WTC11 (cell line): ENCODE measurements at regions not wholly inside any gene's neighbourhood (a gene's known extent, or its start where the extent isn't known, plus 50 kb on each side); places are given as distances from the start of the nearest gene placed in this dataset.

Experiments used
- ATAC-seq: fragments of 200-7000 bp; cut with Tn5 transposase; 2 replicates; pipeline ENCODE4 v1.10.0; 2021; ENCODE audit warnings: mild to moderate bottlenecking, moderate library complexity
- CTCF ChIA-PET: fragments of 300-600 bp; sonication (Branson Sonifier 250); formaldehyde crosslinking; loops from one replicate; lab custom pipeline; 2021; ENCODE audit warnings: antibody characterized with exemption; lab: Charles Lee
- POLR2A ChIA-PET: fragments of 350-600 bp; sonication (Branson Sonifier 250); formaldehyde crosslinking; loops from one replicate; lab custom pipeline; 2021; ENCODE audit warnings: antibody characterized with exemption; lab: Charles Lee
- DNase-seq: peaks from one replicate; pipeline ENCODE4 v3.0.0; 2021; ENCODE audit warnings: low spot score
- H3K27ac Mint-ChIP-seq: 2 replicates; pipeline ENCODE4 v1.8.0; 2021; ENCODE audit warnings: mixed read lengths
- H3K27me3 Mint-ChIP-seq: 2 replicates; pipeline ENCODE4 v1.8.0; 2021; ENCODE audit warnings: low read depth, mild to moderate bottlenecking, moderate library complexity, mixed read lengths
- H3K36me3 Mint-ChIP-seq: 2 replicates; pipeline ENCODE4 v1.8.0; 2021; ENCODE audit warnings: mixed read lengths
- H3K4me1 Mint-ChIP-seq: 2 replicates; pipeline ENCODE4 v1.8.0; 2022; ENCODE audit warnings: mixed read lengths
- H3K4me3 Mint-ChIP-seq: 2 replicates; pipeline ENCODE4 v1.8.0; 2021; ENCODE audit warnings: mild to moderate bottlenecking, moderate library complexity, mixed read lengths
- H3K9me3 Mint-ChIP-seq: 2 replicates; pipeline ENCODE4 v1.8.0; 2021; ENCODE audit warnings: mixed read lengths
- ATF1 ChIP-seq: sonication (generic); formaldehyde crosslinking; IDR thresholded peaks from 2 replicates; pipeline ENCODE4 v1.8.1; 2023; ENCODE audit warnings: mild to moderate bottlenecking, moderate library complexity, missing genetic modification reagents
- CREM ChIP-seq: sonication (generic); formaldehyde crosslinking; IDR thresholded peaks from 2 replicates; pipeline ENCODE4 v1.8.1; 2022; ENCODE audit warnings: mild to moderate bottlenecking, missing genetic modification reagents, moderate library complexity
- ESRRA ChIP-seq: sonication (generic); formaldehyde crosslinking; IDR thresholded peaks from 2 replicates; pipeline ENCODE4 v1.8.1; 2022; ENCODE audit warnings: mild to moderate bottlenecking, missing genetic modification reagents, borderline replicate concordance
- IRF2 ChIP-seq: sonication (generic); formaldehyde crosslinking; IDR thresholded peaks from 2 replicates; pipeline ENCODE4 v1.8.0; 2022; ENCODE audit warnings: low read depth, missing genetic modification reagents, borderline replicate concordance
- JUN ChIP-seq: sonication (generic); formaldehyde crosslinking; IDR thresholded peaks from 2 replicates; pipeline ENCODE4 v1.8.0; 2023; ENCODE audit warnings: mild to moderate bottlenecking, missing genetic modification reagents
- MYBL2 ChIP-seq: sonication (generic); formaldehyde crosslinking; IDR thresholded peaks from 2 replicates; pipeline ENCODE4 v1.8.1; 2023; ENCODE audit warnings: mild to moderate bottlenecking, moderate library complexity, missing genetic modification reagents
- NR3C1 ChIP-seq: sonication (generic); formaldehyde crosslinking; conservative IDR thresholded peaks from 2 replicates; pipeline ENCODE4 v1.8.1; 2023; ENCODE audit warnings: low read depth, mild to moderate bottlenecking, missing genetic modification reagents
- PRRX2 ChIP-seq: fragments of 250-450 bp; sonication (Bioruptor Pico); IDR thresholded peaks from 2 replicates; pipeline ENCODE4 v1.8.0; 2021; ENCODE audit warnings: mild to moderate bottlenecking
- RELA ChIP-seq: sonication (generic); formaldehyde crosslinking; IDR thresholded peaks from 2 replicates; pipeline ENCODE4 v1.8.1; 2022; ENCODE audit warnings: missing genetic modification reagents, mild to moderate bottlenecking, borderline replicate concordance
- SMAD3 ChIP-seq: sonication (generic); formaldehyde crosslinking; IDR thresholded peaks from 2 replicates; pipeline ENCODE4 v1.8.0; 2022; ENCODE audit warnings: missing genetic modification reagents, mild to moderate bottlenecking, borderline replicate concordance
- SP1 ChIP-seq: sonication (generic); formaldehyde crosslinking; conservative IDR thresholded peaks from 2 replicates; pipeline ENCODE4 v1.8.1; 2022; ENCODE audit warnings: missing genetic modification reagents
- TEAD1 ChIP-seq: sonication (generic); formaldehyde crosslinking; IDR thresholded peaks from 2 replicates; pipeline ENCODE4 v1.8.0; 2022; ENCODE audit warnings: mild to moderate bottlenecking, missing genetic modification reagents
- TEAD4 ChIP-seq: sonication (generic); formaldehyde crosslinking; IDR thresholded peaks from 2 replicates; pipeline ENCODE4 v1.8.0; 2022; ENCODE audit warnings: mild to moderate bottlenecking, missing genetic modification reagents
- ZBTB21 ChIP-seq: sonication (generic); formaldehyde crosslinking; IDR thresholded peaks from 2 replicates; pipeline ENCODE4 v1.8.1; 2023; ENCODE audit warnings: mild to moderate bottlenecking, missing genetic modification reagents, borderline replicate concordance
- ZNF232 ChIP-seq: sonication (generic); formaldehyde crosslinking; IDR thresholded peaks from 2 replicates; pipeline ENCODE4 v1.8.0; 2022; ENCODE audit warnings: mild to moderate bottlenecking, missing genetic modification reagents
- ZNF317 ChIP-seq: sonication (generic); formaldehyde crosslinking; IDR thresholded peaks from 2 replicates; pipeline ENCODE4 v1.8.1; 2023; ENCODE audit warnings: low read depth, mild to moderate bottlenecking, moderate library complexity, missing genetic modification reagents, borderline replicate concordance
- TF ChIP-seq, protein P1 (sequence below): sonication (generic); formaldehyde crosslinking; IDR thresholded peaks from 2 replicates; pipeline ENCODE4 v1.8.1; 2023; ENCODE audit warnings: mild to moderate bottlenecking, missing genetic modification reagents
- TF ChIP-seq, protein P2 (sequence below): sonication (generic); formaldehyde crosslinking; IDR thresholded peaks from 2 replicates; pipeline ENCODE4 v1.8.0; 2022; ENCODE audit warnings: mild to moderate bottlenecking, missing genetic modification reagents
- TF ChIP-seq, protein P3 (sequence below): fragments of 250-450 bp; sonication (Bioruptor Pico); IDR thresholded peaks from 2 replicates; pipeline ENCODE4 v1.9.0; 2021; ENCODE audit warnings: mild to moderate bottlenecking, borderline replicate concordance
- TF ChIP-seq, protein P4 (sequence below): sonication (generic); formaldehyde crosslinking; IDR thresholded peaks from 2 replicates; pipeline ENCODE4 v1.8.0; 2023; ENCODE audit warnings: missing genetic modification reagents
- TF ChIP-seq, protein P5 (sequence below): sonication (generic); formaldehyde crosslinking; IDR thresholded peaks from 2 replicates; pipeline ENCODE4 v1.8.0; 2022; ENCODE audit warnings: missing genetic modification reagents
- TF ChIP-seq, protein P6 (sequence below): sonication (generic); formaldehyde crosslinking; IDR thresholded peaks from 2 replicates; pipeline ENCODE4 v1.8.1; 2022; ENCODE audit warnings: low read depth, mild to moderate bottlenecking, moderate library complexity, missing genetic modification reagents, borderline replicate concordance
- TF ChIP-seq, protein P7 (sequence below): sonication (generic); formaldehyde crosslinking; IDR thresholded peaks from 2 replicates; pipeline ENCODE4 v1.8.1; 2023; ENCODE audit warnings: mild to moderate bottlenecking, moderate library complexity, missing genetic modification reagents

DNA sequence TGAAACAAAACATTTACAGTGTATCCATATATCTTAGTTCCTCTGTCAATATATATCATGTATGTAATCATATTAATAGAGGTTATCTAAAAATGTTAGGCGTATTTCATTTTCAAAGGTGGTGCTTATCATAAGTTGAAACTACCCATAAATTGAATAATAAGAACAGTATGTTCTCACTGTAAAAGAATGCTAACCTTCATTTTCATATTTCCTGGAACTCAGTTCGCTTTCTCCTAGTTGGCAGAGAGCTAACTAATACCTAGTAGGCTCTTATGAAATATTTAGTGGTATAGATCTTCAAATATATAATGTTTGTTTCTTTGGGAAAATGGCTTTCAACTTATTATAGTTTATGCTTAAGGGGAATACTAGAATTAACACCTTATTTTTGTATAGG, 118.4 kb downstream of the DISP1 start:
- TF ChIP-seq, protein P1, sequence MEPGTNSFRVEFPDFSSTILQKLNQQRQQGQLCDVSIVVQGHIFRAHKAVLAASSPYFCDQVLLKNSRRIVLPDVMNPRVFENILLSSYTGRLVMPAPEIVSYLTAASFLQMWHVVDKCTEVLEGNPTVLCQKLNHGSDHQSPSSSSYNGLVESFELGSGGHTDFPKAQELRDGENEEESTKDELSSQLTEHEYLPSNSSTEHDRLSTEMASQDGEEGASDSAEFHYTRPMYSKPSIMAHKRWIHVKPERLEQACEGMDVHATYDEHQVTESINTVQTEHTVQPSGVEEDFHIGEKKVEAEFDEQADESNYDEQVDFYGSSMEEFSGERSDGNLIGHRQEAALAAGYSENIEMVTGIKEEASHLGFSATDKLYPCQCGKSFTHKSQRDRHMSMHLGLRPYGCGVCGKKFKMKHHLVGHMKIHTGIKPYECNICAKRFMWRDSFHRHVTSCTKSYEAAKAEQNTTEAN = no peak
- TF ChIP-seq, protein P2, sequence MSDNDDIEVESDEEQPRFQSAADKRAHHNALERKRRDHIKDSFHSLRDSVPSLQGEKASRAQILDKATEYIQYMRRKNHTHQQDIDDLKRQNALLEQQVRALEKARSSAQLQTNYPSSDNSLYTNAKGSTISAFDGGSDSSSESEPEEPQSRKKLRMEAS (CRISPR knock-in tag) = no peak
- TF ChIP-seq ZNF317 (CRISPR knock-in tag) (no peak), SP1 (CRISPR knock-in tag) (no peak), CREM (CRISPR knock-in tag) (no peak), MYBL2 (CRISPR knock-in tag) (no peak), TEAD4 (CRISPR knock-in tag) (no peak), IRF2 (no peak), NR3C1 (CRISPR knock-in tag) (no peak)
- TF ChIP-seq, protein P3, sequence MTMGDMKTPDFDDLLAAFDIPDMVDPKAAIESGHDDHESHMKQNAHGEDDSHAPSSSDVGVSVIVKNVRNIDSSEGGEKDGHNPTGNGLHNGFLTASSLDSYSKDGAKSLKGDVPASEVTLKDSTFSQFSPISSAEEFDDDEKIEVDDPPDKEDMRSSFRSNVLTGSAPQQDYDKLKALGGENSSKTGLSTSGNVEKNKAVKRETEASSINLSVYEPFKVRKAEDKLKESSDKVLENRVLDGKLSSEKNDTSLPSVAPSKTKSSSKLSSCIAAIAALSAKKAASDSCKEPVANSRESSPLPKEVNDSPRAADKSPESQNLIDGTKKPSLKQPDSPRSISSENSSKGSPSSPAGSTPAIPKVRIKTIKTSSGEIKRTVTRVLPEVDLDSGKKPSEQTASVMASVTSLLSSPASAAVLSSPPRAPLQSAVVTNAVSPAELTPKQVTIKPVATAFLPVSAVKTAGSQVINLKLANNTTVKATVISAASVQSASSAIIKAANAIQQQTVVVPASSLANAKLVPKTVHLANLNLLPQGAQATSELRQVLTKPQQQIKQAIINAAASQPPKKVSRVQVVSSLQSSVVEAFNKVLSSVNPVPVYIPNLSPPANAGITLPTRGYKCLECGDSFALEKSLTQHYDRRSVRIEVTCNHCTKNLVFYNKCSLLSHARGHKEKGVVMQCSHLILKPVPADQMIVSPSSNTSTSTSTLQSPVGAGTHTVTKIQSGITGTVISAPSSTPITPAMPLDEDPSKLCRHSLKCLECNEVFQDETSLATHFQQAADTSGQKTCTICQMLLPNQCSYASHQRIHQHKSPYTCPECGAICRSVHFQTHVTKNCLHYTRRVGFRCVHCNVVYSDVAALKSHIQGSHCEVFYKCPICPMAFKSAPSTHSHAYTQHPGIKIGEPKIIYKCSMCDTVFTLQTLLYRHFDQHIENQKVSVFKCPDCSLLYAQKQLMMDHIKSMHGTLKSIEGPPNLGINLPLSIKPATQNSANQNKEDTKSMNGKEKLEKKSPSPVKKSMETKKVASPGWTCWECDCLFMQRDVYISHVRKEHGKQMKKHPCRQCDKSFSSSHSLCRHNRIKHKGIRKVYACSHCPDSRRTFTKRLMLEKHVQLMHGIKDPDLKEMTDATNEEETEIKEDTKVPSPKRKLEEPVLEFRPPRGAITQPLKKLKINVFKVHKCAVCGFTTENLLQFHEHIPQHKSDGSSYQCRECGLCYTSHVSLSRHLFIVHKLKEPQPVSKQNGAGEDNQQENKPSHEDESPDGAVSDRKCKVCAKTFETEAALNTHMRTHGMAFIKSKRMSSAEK (CRISPR knock-in tag) = no peak
- TF ChIP-seq, protein P4, sequence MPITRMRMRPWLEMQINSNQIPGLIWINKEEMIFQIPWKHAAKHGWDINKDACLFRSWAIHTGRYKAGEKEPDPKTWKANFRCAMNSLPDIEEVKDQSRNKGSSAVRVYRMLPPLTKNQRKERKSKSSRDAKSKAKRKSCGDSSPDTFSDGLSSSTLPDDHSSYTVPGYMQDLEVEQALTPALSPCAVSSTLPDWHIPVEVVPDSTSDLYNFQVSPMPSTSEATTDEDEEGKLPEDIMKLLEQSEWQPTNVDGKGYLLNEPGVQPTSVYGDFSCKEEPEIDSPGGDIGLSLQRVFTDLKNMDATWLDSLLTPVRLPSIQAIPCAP = no peak
- TF ChIP-seq, protein P5, sequence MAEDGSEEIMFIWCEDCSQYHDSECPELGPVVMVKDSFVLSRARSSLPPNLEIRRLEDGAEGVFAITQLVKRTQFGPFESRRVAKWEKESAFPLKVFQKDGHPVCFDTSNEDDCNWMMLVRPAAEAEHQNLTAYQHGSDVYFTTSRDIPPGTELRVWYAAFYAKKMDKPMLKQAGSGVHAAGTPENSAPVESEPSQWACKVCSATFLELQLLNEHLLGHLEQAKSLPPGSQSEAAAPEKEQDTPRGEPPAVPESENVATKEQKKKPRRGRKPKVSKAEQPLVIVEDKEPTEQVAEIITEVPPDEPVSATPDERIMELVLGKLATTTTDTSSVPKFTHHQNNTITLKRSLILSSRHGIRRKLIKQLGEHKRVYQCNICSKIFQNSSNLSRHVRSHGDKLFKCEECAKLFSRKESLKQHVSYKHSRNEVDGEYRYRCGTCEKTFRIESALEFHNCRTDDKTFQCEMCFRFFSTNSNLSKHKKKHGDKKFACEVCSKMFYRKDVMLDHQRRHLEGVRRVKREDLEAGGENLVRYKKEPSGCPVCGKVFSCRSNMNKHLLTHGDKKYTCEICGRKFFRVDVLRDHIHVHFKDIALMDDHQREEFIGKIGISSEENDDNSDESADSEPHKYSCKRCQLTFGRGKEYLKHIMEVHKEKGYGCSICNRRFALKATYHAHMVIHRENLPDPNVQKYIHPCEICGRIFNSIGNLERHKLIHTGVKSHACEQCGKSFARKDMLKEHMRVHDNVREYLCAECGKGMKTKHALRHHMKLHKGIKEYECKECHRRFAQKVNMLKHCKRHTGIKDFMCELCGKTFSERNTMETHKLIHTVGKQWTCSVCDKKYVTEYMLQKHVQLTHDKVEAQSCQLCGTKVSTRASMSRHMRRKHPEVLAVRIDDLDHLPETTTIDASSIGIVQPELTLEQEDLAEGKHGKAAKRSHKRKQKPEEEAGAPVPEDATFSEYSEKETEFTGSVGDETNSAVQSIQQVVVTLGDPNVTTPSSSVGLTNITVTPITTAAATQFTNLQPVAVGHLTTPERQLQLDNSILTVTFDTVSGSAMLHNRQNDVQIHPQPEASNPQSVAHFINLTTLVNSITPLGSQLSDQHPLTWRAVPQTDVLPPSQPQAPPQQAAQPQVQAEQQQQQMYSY = no peak
- no peaks in the 10 kb centered on the region for H3K9me3 Mint-ChIP-seq
- ATAC-seq = no peak
- no peaks in the 10 kb centered on the region for H3K27me3 Mint-ChIP-seq
- CTCF ChIA-PET = no interaction called here
- POLR2A ChIA-PET = no interaction called here
- peaks cover 16% of the 10 kb centered on the region for H3K4me1 Mint-ChIP-seq
- no peak for DNase-seq
- no peak overlapping the region for H3K4me3 Mint-ChIP-seq
- no peak overlapping the region for H3K27ac Mint-ChIP-seq
- no peaks in the 10 kb centered on the region for H3K36me3 Mint-ChIP-seq

DNA sequence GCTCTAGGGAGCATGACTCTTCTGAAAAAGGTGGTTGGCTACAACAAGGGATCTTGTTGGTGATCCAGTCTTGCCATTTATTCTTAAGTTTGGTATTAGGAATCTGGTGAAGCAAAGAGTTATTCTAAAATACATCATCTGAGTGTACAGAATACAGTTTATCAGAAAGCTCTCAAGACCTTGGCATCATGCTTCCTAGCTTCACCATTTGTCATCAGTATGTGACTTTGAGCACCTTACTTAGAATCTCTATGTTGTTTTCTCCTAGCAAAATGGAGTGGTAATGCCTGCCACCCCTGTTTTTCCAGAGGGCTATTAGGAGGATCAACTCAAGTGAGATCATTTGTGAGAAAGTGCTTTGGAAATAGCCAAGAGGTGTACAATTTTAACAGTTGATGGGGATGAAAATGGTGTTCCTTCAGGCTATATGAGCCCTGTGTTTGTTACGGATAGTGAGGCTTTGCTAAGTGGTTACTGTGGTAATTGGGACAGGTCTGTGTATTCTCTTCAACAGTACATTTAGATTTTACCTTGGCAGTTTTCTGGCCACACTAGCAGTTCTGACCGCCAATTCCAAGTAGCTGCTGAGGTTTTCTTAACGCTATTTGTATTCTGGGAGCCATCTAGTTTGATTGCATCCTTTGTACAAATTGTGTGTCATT, 120.5 kb downstream of the DISP1 start:
- no peaks in the 10 kb centered on the region for H3K9me3 Mint-ChIP-seq
- H3K4me3 Mint-ChIP-seq = no peak overlapping the region
- H3K27ac Mint-ChIP-seq = no peak overlapping the region
- no peaks in the 10 kb centered on the region for H3K36me3 Mint-ChIP-seq
- ChIA-PET CTCF (no interaction called here), POLR2A (no interaction called here)
- ATAC-seq (no peak), DNase-seq (no peak)
- peaks cover 9% of the 10 kb centered on the region for H3K4me1 Mint-ChIP-seq
- H3K27me3 Mint-ChIP-seq = no peaks in the 10 kb centered on the region
- TF ChIP-seq, protein P6, sequence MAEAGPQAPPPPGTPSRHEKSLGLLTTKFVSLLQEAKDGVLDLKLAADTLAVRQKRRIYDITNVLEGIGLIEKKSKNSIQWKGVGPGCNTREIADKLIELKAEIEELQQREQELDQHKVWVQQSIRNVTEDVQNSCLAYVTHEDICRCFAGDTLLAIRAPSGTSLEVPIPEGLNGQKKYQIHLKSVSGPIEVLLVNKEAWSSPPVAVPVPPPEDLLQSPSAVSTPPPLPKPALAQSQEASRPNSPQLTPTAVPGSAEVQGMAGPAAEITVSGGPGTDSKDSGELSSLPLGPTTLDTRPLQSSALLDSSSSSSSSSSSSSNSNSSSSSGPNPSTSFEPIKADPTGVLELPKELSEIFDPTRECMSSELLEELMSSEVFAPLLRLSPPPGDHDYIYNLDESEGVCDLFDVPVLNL (CRISPR knock-in tag) = no peak
- TF ChIP-seq ZNF232 (CRISPR knock-in tag) (no peak), ZBTB21 (CRISPR knock-in tag) (no peak), TEAD1 (CRISPR knock-in tag) (no peak), ZNF317 (CRISPR knock-in tag) (no peak), RELA (CRISPR knock-in tag) (no peak), PRRX2 (CRISPR knock-in tag) (no peak), ATF1 (no peak), ESRRA (CRISPR knock-in tag) (no peak), JUN (CRISPR knock-in tag) (no peak), SMAD3 (CRISPR knock-in tag) (no peak)
- TF ChIP-seq, protein P7, sequence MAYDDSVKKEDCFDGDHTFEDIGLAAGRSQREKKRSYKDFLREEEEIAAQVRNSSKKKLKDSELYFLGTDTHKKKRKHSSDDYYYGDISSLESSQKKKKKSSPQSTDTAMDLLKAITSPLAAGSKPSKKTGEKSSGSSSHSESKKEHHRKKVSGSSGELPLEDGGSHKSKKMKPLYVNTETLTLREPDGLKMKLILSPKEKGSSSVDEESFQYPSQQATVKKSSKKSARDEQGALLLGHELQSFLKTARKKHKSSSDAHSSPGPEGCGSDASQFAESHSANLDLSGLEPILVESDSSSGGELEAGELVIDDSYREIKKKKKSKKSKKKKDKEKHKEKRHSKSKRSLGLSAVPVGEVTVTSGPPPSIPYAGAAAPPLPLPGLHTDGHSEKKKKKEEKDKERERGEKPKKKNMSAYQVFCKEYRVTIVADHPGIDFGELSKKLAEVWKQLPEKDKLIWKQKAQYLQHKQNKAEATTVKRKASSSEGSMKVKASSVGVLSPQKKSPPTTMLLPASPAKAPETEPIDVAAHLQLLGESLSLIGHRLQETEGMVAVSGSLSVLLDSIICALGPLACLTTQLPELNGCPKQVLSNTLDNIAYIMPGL (CRISPR knock-in tag) = no peak
